Motor neuron (in vitro differentiated cells): ENCODE measurements at regions not wholly inside any gene's neighbourhood (a gene's known extent, or its start where the extent isn't known, plus 50 kb on each side); places are given as distances from the start of the nearest gene placed in this dataset.

Experiments used
- ATAC-seq, 8 experiments: fragments of 200-7000 bp; cut with Tn5 transposase; replicated peaks in 6 of 8; 2 replicates each; pipeline ENCODE4 v1.8.0; 2021; ENCODE audit warnings: mild to moderate bottlenecking in 8 of 8, moderate library complexity in 8 of 8
- H3K27ac ChIP-seq, 2 donors: fragments of 250-450 bp; sonication (Bioruptor Pico); 2 replicates each; pipeline ENCODE4 v1.9.0; 2021; ENCODE audit warnings: antibody characterized with exemption in 2 of 2, mild to moderate bottlenecking in 2 of 2, moderate library complexity in 1 of 2
- H3K4me1 ChIP-seq, 2 donors: fragments of 250-450 bp; sonication (Bioruptor Pico); replicated peaks in 1 of 2; 2 replicates each; pipeline ENCODE4 v1.6.1; 2021; ENCODE audit warnings: antibody characterized with exemption in 2 of 2, mild to moderate bottlenecking in 2 of 2, moderate library complexity in 1 of 2
- H3K4me3 ChIP-seq, 5 donors: fragments of 250-450 bp; sonication (Bioruptor Pico); 2 replicates each; pipeline ENCODE4 v1.9.0; 2021; ENCODE audit warnings: antibody characterized with exemption in 5 of 5, mild to moderate bottlenecking in 5 of 5, moderate library complexity in 4 of 5
- WGBS, 10 experiments: fragments of 450-650 bp; shearing (Covaris generic); methylation state at CpG; one replicate each; pipeline ENCODE4 v1.0.0; 2022; 5-methylcytosine and 5-hydroxymethylcytosine counted together
- in situ Hi-C, 9 experiments: fragments of 400-800 bp; cut with MboI; loops; one replicate each; pipeline ENCODE4 v1.15.0; 2021; ENCODE audit warnings: low sequenced_read_pairs in 9 of 9, low pct_unique_long_range_greater_than_20kb in 2 of 9; ENCODE audit not compliant: unreplicated experiment in 9 of 9

GRCh38 chr18:70641156-70641775 is 352.4 kb downstream of the SOCS6 start:
- H3K27ac ChIP-seq = no peak overlapping the region
- WGBS, 10 experiments = 0 to 84% (median 45%) methylated on average over 1 to 6 of the region's 6 CpGs
- H3K4me3 ChIP-seq = no peak overlapping the region
- in situ Hi-C loops = no loop called here
- H3K4me1 ChIP-seq = no peaks in the 10 kb centered on the region
- no peak for ATAC-seq

DNA sequence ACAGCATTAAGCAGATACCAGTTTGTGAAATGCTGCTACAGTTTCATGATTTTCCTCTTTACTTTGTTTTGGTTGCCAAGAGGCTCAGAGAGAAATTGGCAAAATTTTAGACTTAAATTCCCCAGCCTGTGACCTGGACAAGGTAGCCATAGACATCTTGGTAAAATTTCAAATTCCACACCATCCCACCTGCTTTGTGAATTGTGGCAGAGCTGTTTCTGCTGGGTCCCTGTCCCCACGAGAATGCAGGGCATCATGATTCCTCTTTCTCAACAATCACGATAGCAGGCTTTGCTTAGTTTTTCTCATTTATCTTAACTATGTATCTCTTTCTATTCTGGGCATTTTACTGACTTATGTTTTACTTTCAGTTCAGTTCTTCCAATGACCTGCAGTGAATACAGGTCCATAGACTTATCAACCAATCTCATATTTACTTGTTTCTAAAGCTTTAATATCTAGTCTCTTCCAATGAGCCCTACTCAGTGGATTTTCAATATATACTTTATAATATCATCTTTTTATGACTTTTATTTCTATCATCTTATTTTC is 351.6 kb downstream of the SOCS6 start:
- Histone ChIP-seq H3K4me3 (no peak overlapping the region), H3K4me1 (no peaks in the 10 kb centered on the region), H3K27ac (no peak overlapping the region)
- no peak for ATAC-seq
- 0 to 87% (median 46%) methylated on average over 1 to 2 of the region's 2 CpGs for WGBS, 10 experiments
- in situ Hi-C loops = no loop called here

DNA sequence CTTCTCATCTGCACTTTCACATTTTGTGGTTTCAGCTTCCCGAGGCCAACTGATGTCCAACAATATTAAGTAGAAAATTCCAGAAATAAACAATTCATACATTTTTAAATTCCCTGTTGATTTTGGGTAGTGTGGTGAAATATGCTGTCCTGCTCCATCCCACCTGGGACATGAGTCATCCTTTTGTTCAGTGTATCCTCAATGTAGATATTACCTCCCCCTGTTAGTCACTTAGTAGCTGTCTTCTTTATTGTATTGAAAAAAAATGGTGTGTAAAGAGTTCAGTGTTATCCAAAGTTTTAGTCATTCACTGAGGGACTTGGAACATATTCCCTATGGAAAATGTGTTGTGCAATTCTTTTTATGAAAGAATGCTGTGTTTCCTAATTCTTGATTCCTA is 348.1 kb downstream of the SOCS6 start:
- Histone ChIP-seq H3K27ac (no peak overlapping the region), H3K4me3 (no peak overlapping the region), H3K4me1 (peaks cover 6 to 8% of the 10 kb centered on the region in 2 donors)
- 0 to 100% (median 88%) methylated on average over 1 of the region's 1 CpG; no CpG with 5 or more reads in 5 of the 10 experiments for WGBS, 10 experiments
- in situ Hi-C loops = no loop called here
- no peak for ATAC-seq

DNA sequence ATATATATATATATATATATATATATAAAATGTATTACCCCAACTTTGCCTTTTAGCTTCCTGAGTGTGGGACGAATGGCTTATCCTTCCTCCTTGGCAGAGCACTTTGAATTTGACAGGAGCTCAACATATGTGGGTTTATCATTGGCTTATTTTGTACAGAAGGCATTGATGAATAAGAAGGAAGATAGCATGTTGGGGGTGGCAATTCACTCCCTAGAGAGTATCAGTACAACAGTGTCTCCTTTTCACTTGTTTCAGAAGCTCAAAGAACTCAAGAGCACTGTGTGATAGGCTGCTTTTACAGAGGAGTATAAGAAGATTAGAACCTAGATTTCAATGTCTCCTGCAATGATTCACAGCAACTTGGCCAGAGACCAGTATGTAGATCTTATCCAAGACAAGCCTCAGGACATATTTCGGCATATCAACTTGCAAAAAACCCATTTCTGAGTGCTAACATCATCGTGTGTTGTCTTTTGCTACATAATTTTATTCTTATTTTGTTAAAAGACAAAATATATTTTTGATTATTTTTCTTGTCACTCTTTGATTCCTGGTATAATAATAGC is 345.8 kb downstream of the SOCS6 start:
- 0 to 100% (median 41%) methylated on average over 1 to 2 of the region's 3 CpGs; no CpG with 5 or more reads in 2 of the 10 experiments for WGBS, 10 experiments
- Histone ChIP-seq H3K27ac (no peak overlapping the region), H3K4me3 (no peak overlapping the region), H3K4me1 (peaks cover 6 to 8% of the 10 kb centered on the region in 2 donors)
- ATAC-seq = peak in 1 of 8 experiments; percentile 18
- in situ Hi-C loops = no loop called here

DNA sequence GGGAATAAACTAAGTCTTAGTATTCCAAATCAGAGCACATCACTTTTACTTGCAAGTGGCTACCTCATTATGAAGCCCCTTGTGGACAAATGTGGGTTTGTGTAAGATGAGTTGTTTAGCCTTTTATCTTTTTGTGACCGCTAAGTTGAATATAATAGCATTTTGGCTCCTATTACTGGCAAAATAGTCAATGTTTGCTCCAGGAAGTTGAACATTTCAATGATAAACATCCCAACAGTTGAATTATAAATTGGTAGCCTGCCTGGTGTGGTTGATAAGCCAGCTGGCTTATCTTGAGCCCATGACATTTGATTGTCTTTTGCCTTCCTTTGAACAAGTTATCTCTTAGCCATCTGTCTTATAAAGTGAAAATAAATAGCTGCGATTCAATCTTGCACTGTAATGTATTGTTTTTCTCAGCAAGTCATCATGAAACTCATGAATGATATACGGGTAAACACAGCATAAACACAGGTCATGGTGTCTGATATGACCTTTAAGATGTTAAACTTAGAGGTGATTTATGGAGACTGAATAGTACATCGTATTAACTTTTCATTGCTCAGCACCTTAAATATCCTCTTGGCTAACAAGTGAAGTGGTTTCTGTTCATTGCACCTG is 338.4 kb downstream of the SOCS6 start:
- no peak for ATAC-seq
- WGBS, 10 experiments = 23 to 100% (median 87%) methylated on average over 1 to 4 of the region's 4 CpGs; no CpG with 5 or more reads in 1 of the 10 experiments
- in situ Hi-C loops = no loop called here

DNA sequence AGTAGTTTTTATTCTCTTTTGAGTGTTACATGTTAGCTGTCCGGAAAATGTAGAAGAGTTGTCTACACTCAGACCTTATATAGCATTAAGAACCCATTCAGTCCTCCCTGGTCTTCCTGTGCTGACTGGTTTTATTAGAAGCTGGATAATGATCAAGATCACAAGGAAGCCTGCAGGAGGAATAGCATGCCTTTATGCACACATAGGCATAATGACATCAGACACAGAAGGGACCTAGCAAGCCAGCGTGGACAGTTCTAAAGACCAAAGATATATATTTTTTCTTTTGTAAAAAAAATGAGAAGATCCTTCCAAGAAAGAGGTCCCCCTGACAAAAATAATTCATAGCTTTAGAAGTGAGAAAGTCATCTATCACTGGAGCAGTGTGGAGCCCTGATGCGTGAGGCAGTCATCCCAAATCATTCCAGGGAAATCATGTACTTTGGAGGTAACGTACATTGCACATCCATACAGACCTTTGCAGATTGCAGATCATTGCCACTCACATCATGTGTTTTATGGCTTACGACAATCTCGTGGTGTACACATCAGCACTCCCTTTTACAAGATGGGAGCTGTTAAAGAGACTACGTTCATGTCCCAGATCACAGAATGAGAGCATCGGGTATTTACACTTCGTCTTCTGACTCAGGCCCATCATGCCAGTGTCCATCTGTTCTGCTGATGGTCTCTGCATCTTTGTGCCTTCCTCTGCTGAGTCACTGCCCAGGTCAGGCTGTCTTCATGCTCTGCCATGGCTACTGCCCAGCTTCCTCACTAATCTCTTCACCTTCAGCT is 334.0 kb downstream of the SOCS6 start:
- peaks cover 11 to 33% of the 10 kb centered on the region in 2 donors for H3K4me1 ChIP-seq
- no peak overlapping the region for H3K27ac ChIP-seq
- in situ Hi-C loops = no loop called here
- ATAC-seq = peak in 4 of 8 experiments; percentile 73 to 85 (median 80)
- 8 to 100% (median 70%) methylated on average over 2 to 9 of the region's 9 CpGs for WGBS, 10 experiments
- H3K4me3 ChIP-seq = no peak overlapping the region

More for the DNA sequence above, 338.4 kb downstream of the SOCS6 start:
- H3K4me1 ChIP-seq = peaks cover 3 to 26% of the 10 kb centered on the region in 2 donors
- no peak overlapping the region for H3K27ac ChIP-seq
- no peak overlapping the region for H3K4me3 ChIP-seq

DNA sequence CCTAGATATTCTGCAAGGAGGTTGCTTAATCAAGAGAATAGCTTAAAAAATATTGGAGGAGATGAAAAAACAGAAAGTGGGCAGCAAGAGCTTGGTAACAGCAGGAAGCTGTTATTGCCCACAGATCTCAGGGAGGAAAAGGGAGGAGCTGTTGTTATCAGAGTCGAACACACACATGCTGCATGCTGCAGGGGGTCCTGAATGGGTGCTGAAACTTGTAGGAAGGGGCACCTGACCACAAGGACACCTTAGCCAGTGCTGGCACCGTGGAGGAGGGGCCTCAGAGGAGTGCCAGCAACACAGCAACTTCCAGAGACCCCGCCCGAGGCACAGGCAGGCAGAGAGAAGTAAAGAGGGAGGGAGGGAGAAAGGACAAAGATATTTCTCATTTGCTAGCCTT is 332.9 kb downstream of the SOCS6 start:
- ATAC-seq = no peak
- Histone ChIP-seq H3K27ac (no peak overlapping the region), H3K4me3 (no peak overlapping the region), H3K4me1 (peaks cover 17 to 34% of the 10 kb centered on the region in 2 donors)
- WGBS, 10 experiments = 0 to 80% (median 3%) methylated on average over 1 to 3 of the region's 4 CpGs; no CpG with 5 or more reads in 5 of the 10 experiments
- in situ Hi-C loops = no loop called here

- in situ Hi-C loops = no loop called here
- no peak for ATAC-seq
- 0 to 80% (median 10%) methylated on average over 1 to 2 of the region's 2 CpGs; no CpG with 5 or more reads in 4 of the 10 experiments for WGBS, 10 experiments
Observed at GRCh38 chr18:70620837-70621612, 332.2 kb downstream of the SOCS6 start.

DNA sequence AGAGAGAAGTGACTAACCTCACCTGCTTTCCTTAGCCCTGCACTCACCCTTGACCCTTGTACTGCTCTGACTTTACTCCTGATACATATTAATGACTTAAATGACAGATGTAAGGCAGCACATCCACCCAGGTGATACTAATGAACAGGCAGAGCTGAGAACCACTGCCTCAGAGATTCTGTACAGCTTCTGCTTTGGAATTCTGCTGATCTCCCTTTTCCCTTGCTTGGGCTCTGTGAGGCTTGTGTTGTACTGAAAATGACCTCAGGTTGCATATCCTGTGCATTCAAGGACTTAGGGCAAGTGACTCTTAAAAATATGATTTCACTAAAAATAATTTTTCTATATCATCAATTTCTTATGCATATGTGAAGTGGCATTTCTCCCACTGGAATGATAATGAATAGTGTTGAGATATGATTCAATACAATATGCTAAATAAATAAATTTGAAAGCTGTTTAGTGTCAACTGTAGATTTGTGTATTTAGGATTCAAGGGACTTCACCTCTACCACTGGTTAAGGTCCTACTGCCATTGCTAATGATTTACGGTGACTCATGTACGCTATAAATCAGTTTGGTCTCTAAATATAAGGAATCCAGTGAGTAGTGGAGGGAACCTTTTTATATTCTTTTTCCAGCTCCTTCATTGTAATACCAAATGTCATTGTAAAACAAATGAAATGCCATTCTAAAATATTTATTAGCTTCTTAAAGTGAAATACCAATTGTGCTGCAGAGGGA is 328.3 kb downstream of the SOCS6 start:
- in situ Hi-C loops = no loop called here

More at GRCh38 chr18:70620837-70621612, 332.2 kb downstream of the SOCS6 start:
- H3K4me3 ChIP-seq = no peak overlapping the region
- peaks cover 17 to 35% of the 10 kb centered on the region in 2 donors for H3K4me1 ChIP-seq
- H3K27ac ChIP-seq = no peak overlapping the region

GRCh38 chr18:70600225-70600925 is 311.5 kb downstream of the SOCS6 start:
- H3K4me3 ChIP-seq = no peak overlapping the region
- H3K27ac ChIP-seq = no peak overlapping the region
- in situ Hi-C loops = no loop called here
- ATAC-seq = no peak
- no peaks in the 10 kb centered on the region for H3K4me1 ChIP-seq
- WGBS, 10 experiments = 0 to 100% (median 42%) methylated on average over 1 of the region's 1 CpG; no CpG with 5 or more reads in 2 of the 10 experiments

More for the DNA sequence above, 328.3 kb downstream of the SOCS6 start:
- ATAC-seq = peak in 4 of 8 experiments; percentile 45 to 79 (median 70)
- 0 to 100% (median 77%) methylated on average over 1 to 2 of the region's 2 CpGs; no CpG with 5 or more reads in 4 of the 10 experiments for WGBS, 10 experiments
- no peak overlapping the region for H3K4me3 ChIP-seq
- H3K4me1 ChIP-seq = peaks cover 17 to 27% of the 10 kb centered on the region in 2 donors
- H3K27ac ChIP-seq = peak overlapping the region in 1 of 2 donors; percentile 40

DNA sequence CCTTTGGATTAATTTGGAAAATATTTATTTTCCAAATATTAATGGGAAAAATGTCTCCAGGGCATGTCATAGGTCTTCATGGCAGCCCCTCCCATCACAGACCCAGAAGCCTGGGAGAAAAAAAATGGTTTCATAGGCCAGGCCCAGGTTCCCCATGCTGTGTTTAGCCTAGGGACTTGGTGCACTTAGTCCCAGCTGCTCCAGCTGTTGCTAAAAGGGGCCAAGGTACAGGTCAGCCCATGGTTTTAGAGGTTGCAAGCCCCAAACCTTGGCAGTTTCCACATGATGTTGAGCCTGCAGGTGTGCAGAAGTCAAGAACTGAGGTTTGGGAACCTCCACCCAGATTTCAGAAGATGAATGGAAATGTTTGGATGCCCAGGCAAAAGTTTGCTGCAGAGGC is 309.6 kb downstream of the SOCS6 start:
- H3K27ac ChIP-seq = no peak overlapping the region
- H3K4me1 ChIP-seq = no peaks in the 10 kb centered on the region
- in situ Hi-C loops = no loop called here
- H3K4me3 ChIP-seq = no peak overlapping the region
- no peak for ATAC-seq
